HG02885 (cell line): ENCODE measurements at regions not wholly inside any gene's neighbourhood (a gene's known extent, or its start where the extent isn't known, plus 50 kb on each side); places are given as distances from the start of the nearest gene placed in this dataset.

Experiments
- ATAC-seq: cut with Tn5 transposase; IDR thresholded peaks from one replicate; pipeline ENCODE4 v1.9.1; 2021; ENCODE audit warnings: mild to moderate bottlenecking; ENCODE audit not compliant: unreplicated experiment, poor library complexity

DNA sequence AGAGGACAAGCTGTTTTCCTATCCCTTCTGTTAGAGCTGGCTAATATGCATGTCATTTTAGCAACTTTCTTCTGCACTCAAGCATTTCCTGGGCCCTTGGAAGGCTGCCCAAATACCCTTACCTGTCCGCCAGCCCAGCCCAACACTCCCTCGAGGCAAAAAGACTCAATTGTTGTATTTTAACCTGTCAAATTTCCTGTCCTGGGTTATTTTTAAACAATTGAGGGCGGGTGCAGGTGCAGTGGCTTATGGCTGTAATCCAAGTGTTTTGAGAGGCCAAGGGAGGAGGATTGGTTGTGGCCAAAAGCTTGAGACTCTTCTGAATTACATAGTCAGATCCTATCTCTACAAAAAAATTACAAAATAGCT, 125.0 kb upstream of the ARHGAP28 start:
- no peak for ATAC-seq

DNA sequence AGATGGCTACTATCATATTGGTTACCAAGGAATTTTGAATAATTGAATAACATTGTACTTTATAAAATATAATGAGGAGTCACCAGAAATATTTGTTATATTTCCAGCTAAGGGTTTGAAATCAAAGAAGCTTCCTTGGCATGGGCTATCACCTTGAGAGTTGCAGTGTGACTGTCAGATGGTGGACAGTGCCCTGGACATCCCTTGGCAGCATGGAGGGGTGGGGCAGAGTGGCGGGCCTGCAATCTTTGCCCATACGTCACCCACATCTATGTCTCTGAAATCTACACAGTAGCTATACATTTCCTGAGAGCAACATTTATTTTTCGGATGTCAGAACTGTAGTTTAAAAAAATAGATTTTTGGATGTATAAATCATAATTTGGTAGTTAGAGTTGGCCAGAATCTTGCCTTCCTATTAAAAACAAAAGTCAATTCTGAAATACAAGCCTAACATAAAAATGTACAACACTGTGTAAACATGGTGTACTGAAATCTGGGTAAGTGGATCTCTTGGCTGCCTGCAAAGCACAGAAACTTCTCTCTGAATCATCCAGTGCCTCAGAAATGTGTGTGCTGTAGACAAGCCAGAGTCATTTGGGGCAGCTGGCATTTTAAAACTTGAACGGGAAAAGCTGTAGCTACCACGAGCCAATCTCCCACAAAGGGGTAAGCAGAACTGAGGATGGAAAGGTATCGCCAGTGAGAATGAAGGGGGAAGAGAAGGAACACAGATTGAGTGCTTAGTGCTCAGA, 124.2 kb upstream of the ARHGAP28 start:
- ATAC-seq, result no peak

DNA sequence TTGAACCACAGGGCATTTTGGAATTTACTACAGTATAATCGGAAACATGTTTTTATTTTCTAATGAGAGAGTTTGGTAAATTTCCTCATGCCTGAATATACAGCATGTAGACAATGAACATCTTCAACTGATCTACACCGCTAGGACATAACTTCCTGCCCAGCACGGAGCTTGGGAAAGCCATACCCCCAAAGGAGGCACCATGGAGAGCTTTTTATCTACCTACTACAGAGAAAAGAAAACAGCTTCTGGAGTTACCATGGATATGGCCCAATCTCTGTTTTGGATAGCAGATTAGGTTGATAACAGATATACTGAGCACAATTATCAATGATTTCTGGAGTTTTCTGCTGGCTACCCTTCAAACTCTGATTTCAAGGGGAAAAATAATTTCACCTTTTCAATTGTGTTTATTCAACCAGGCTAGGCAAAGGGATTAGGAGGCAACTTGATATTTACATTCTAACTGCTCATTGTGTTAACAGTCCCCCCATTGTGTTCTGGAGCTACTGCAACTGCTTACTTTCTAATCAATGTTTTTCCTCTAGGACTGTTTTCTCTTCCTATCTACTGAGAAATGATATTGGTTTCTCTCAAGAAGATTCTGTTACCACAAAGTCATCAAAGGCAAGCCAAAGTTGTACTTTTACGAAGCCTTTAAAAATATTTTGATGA, 123.0 kb upstream of the ARHGAP28 start:
- ATAC-seq, result no peak

DNA sequence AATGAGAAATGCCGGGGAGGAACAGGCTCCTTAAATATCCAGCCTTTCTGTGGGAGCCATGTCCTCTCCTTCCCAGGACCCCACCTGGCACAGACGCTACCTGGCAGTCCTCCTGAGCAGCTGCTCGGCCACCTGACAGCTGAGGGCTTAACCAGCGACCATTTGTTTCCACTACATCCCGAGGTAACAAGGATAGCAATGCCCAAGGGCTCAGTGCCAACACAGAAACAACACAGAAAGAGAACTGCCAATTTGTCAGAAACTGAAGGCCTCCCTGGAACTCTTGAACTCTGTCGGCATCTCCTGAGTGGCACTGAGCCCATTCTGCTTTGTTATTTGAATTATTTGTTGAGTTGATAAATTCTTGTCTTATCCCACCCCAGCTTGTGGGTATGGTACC, 122.2 kb upstream of the ARHGAP28 start:
- ATAC-seq, result no peak

DNA sequence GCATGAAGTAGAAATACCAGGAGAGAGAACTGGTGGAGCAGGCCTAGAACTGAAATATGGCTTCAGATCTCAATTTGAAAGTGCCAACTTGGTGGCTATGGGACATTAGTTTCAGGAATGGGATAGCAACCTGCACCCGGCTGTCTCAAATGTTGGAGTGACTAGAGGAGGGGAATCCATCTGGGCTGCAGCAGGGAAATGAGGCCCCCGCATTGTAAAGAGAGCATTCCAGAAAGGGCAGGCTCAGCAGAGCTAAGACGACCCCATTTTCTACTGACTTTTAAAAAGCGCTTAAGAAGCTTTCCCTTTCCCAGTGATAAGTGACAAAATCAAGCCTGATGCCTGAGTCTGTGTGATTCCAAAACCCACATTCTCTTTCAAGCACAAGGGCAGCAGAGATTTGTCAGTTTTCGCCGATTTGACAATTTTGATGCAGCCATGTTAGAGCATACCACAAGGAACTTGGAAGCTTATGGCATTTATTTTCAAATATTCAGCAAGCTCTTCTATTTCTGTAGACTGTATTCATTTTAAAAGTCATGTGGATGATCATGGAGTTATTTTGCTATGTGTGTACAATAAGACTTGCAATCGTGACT, 119.8 kb upstream of the ARHGAP28 start:
- no peak for ATAC-seq

DNA sequence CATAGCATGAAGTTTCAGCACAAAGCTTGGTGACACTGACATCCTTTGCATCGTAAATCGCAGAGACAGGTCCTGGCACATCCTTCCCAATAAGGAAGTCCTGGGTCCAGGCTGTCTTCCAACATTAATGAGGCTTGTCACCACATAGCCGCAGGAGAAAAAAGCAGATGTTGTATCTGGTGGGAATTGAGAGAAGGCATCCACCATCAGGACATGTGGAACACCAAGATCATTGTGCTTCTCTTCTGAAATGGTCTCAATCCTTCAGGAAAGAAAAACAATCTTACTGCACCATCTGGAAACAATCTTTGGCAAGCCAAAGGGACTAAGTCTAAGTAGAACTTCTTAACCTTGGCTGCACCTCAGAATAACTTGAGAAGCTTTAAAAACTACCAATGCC, 119.0 kb upstream of the ARHGAP28 start:
- no peak for ATAC-seq

DNA sequence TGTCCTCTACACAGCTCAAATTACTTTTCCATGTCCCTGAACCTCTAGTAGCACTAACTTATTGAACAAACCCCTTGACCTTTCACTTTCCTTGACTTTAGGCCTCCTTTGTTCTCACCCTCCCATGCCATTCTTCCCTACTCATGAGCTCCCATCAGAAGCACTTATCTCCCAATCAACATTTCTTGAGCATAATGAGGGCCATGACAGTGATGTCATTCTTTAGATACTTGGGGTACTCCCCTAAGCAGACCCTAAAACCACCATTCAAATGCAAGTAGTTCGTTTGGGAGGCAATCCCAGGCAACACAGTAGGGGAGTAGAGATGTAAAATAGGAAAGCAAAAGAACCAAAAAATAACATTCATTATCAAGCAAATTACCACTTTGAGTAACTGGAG, 115.9 kb upstream of the ARHGAP28 start:
- no peak for ATAC-seq

DNA sequence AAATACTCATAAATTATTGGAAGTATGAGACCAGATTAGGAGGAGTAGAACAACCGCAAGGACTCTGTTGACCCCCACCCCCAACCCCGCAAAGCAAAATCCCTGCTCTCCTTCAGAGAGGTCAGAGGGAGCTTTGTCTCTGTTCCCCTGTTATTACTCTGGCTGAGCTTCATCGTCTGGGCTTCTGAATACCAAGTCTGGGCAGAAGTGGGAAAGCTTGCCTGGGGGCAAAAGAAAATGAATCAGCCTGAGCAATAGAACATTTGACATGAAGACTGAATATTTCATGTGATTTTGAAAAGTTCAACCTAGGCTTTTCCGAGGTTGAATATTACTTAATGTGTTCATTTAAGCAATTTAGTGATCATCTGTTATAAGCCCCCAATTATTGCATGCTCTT, 114.6 kb upstream of the ARHGAP28 start:
- no peak for ATAC-seq

DNA sequence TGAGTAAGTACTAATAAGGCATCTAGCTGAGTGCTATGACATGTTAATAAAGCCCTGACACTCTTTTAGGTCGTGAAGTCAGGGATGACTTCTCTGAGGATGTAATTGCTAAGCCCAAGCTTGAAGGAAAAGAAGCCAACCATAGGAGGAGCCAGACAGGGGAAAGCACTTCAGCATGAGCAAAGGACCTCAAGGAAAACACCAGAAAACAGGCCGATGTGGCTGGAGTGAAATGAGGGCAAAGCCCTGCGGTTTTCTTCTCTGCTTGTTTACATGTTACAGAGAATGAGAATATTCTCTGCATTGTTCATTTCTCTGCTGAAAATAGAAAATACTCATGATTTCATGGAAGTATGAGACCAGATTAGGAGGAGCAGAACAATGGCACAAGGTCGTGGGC, 112.5 kb upstream of the ARHGAP28 start:
- no peak for ATAC-seq

DNA sequence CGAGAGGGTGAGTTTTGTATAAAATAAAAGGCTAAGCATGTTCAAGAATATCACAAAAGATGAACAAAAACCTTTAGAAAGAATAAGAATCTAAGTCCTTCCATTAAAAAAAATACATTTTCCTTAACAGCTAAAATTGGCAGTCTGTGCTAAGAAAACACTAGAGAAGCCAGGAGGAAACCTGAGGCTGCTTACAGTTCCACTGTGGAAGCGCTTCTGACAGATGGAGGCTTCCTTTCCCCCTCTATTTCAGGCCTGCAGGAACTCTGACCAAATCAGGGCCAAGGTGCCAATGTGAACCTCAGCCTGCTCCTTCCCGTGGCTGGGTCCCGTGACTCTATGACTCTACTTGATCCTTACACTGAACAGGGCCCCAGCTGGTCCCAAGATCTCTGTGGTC, 108.1 kb upstream of the ARHGAP28 start:
- ATAC-seq, result no peak

DNA sequence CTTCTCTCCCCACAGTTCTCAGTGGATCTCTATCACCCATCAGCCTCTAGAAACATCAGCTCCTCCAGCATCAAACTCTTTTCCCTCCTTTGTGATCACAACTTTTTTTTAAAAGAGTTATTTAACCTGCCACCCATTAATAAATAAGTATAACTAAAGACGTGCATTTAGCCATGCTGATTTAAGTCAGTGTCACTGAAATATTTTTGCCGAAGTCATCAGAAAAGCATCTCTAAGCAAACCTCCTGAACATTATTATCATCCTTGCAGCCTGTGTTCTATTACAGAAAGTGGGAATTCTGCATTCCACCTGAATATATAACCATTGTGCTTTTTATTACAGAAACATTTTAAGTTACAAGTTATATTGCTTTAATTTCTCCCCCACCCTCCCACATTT, 106.2 kb upstream of the ARHGAP28 start:
- ATAC-seq, result no peak

DNA sequence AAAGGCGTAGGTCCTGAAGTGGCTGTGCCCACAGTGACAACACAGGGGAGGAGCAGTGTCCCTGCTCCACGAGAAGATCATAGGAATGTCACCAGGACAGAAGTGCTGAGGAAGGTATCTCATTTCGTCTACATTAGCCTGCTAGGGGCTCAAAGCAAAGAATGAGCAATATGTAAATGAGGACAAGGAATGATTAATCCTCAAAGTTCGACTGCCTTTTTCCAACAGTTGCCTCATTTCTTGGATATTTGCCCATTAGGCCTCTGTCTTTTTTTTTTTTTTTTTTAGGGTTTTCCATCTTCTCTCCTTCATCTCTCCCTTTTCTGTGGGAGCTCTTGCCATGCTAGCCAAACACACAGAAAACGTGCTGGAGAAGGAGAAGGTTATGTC, 105.2 kb upstream of the ARHGAP28 start:
- ATAC-seq, result no peak

DNA sequence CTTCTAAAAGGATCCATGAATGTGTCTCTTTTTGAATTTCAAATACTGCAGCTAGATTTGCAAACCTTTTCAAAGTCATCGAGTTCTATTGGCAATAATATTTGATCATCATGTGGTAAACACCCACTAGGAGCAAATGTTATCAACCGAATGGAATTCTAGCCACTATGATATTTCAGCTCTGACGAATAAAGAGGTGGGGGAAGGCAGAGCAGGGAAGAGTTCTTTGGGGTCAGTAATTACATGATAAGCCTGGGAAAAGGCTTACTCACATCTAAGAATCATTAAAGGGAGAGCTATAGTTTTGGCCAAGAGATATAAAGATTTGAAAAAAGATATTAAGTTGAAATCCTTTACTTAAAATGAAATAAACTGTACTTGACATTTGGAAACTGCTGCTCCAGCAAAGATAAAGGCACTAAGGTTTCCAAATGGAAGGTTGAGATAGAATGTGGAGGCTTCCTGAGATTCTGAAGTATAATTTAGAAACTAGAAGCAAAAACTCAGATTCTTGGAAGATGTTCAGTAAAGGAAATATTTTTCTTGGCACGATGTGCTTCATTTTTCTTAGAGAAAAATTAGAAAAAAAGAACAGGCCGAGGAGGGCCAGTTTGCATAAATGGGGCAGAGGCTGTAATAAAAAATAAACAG, 104.7 kb upstream of the ARHGAP28 start:
- no peak for ATAC-seq

DNA sequence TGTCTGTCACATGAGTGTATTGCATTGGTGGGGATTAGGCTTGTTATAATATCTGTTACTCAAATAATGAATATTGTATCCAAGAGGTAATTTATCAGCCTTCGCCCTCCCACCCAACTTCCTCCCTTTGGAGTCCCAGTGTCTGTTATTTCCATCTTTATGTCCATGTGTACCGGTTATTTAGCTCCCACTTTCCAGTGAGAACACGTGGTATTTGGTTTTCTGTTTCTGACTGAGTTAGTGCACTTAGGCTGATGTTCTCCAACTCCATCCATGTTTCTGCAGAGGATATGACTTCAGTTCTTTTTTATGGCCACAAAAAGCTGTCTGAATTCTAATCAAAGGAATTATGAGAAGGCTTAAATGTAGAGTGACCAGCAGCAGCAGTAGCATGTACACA, 104.0 kb upstream of the ARHGAP28 start:
- ATAC-seq, result no peak

DNA sequence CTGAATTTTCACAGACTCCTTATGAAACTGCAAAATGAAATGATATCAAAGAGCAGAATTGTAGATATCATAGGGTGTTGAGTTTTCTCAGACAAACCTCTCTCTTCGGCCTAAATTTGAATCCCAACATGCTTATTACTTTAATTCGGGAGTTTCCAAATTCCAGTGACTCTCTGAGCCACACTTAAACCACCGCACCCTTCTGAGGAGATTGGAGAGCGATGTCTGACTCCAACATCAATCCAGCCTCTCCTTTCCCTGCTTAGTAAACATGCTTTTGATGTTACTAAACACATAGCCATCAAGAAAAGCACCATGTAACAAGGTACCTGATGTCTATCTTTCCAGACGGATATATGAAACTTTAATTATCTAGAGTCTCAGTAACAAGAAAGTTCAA, 103.1 kb upstream of the ARHGAP28 start:
- no peak for ATAC-seq

DNA sequence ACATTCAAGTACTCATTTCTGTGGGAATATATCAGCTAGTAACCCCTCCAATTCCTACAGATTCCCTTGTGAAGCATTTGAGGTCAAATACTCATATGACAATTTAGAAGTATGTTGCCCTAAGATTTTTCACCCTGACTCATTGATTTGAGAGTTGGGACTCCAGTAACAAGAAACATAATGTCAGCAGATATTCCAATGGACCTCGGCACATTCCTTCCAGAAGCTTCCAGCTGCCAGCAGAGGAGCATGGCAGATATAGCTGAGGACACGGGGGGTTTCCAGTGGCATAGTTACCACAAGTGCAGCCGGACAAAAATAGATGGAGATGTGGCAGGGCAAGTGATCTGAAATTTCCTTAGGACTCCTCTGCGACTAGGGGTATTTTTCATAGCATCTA, 101.9 kb upstream of the ARHGAP28 start:
- no peak for ATAC-seq

DNA sequence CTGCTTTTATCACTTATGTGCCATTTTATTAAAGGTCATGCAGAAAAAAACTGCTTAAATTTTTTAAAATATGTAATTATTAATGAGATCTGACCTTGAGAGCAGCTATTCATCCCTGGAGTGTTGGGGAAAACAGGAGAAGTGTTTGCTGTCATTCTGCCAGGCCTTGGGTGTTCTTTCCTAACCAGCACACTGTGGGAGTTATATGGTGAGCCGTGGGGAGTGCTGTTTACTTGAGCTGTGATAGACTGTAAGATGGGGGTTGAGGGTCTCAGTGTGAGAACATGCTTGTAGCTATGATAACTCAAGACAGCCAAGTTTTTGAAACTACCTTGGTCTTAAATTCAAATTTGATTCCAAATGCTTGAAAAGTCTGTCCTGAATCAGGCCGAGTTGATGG, 101.3 kb upstream of the ARHGAP28 start:
- no peak for ATAC-seq

DNA sequence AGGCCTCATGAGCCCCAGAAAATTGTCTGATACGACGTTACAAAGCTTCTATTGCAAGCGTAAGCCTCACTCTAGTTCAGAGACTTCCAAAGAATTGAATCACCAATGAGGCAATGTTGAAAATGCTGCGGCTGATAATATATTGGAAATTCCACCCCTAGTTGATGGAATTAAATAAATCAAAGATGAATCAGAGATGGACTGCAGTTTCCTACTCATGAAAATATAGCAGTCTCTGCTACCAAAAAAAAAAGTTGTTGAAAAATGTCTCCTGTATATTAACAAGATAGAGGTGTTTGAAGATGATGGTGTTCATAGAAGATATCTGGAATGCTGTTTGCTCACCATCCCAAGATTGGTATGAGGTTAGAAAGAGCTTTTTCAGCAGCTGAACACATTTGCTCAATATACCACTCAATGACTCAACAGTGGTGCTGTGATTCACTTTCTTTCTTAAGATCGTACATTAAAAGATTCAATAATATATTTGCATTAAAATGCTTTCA, 99.8 kb upstream of the ARHGAP28 start:
- no peak for ATAC-seq

DNA sequence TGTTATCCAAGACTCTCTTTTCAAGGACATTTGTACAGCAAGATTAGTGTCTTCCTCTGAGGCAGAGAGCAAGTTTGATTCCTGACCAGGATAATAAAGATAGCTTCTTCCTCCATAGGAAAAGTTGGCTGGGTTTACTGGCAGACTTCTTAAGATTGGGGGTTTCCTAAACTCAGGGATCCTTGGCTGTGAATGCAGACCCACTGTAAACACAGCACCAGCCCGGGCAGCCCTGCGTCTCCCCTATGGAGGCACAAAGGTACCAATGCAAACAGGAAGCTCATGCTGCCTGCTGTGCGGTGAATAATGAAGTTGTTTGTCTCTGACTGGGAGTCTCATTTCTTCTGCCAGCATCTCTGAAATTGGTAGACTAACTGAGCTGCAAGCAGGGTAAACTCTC, 96.2 kb upstream of the ARHGAP28 start:
- no peak for ATAC-seq

DNA sequence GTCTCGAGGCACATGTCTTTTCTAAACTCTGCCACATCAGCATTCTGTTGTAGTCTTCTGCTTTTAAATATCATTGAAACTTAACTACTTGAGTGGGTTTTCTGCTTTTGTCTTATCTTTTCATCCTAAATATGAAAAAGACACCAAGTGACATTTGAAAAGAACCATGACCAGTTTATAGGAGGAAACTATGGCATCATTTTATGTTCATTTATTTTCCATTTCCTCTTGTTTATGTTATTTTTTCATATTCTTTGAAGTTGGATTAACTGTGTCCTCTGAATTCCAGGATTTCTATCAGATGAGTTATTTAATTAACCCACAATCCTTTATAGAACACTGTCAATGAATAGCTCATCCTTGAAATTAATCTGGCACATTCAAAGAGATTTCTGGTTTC, 93.4 kb upstream of the ARHGAP28 start:
- no peak for ATAC-seq

DNA sequence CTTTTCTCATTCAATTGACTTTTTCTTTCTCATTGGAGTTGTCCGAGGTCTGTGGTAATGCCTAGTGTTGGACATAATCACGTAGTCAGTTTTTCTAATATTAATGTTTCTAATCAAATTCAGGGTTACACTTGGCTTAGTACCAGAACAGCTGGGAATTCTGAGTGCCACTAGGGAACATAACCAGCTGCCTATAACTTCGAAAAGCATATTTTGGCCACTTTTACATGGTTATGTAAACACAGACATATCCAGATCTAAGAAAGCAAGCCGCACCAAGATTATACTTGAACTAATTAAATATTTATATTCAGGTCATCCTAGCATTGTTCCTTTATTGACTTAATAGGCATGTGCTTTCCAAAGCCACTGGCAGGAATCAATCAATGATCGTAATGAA, 91.1 kb upstream of the ARHGAP28 start:
- no peak for ATAC-seq
